Prostate gland (tissue), 2 donors: ENCODE measurements at regions not wholly inside any gene's neighbourhood (a gene's known extent, or its start where the extent isn't known, plus 50 kb on each side); places are given as distances from the start of the nearest gene placed in this dataset.

Experiments used
- CTCF ChIP-seq, 4 experiments: fragments of 200-600 bp in 2 of 4; fragments of 450-650 bp in 2 of 4; sonication (generic) in 2 of 4; IDR thresholded peaks; 1 replicate in 3 of 4; 2 replicates in 1 of 4; pipeline ENCODE4 v1.5.1; 2016 to 2019; ENCODE audit warnings: antibody characterized with exemption in 4 of 4, mild to moderate bottlenecking in 2 of 4, moderate library complexity in 2 of 4
- POLR2A ChIP-seq: fragments of 450-650 bp; IDR thresholded peaks from one replicate; pipeline ENCODE4 v1.6.1; 2016; ENCODE audit warnings: antibody characterized with exemption, mild to moderate bottlenecking

GRCh38 chr18:47736376-47737140 lies 193.9 kb downstream of the SMAD2 start:
- TF ChIP-seq CTCF (IDR thresholded peaks at IDR 0.05) = no peak
- no peak for TF ChIP-seq POLR2A
